ENCODE measurements at regions not wholly inside any gene's neighbourhood (a gene's known extent, or its start where the extent isn't known, plus 50 kb on each side); places are given as distances from the start of the nearest gene placed in this dataset.

GRCh38 chr12:75837700-75838099, 193.9 kb downstream of the PHLDA1 start:
- TF ChIP-seq CTCF (IDR thresholded peaks at IDR 0.05) = no peak
- no peak for TF ChIP-seq POLR2A (IDR thresholded peaks at IDR 0.05)

Measured in body of pancreas (tissue), 4 donors.